HCT116 (cell line): ENCODE measurements at regions not wholly inside any gene's neighbourhood (a gene's known extent, or its start where the extent isn't known, plus 50 kb on each side); places are given as distances from the start of the nearest gene placed in this dataset.

Experiments used
- CTCF ChIP-seq, 3 experiments: fragments of 200-600 bp in 1 of 3; sonication (generic) in 1 of 3; IDR thresholded peaks in 2 of 3; conservative IDR thresholded peaks in 1 of 3; 2 replicates each; pipeline ENCODE4 v1.5.1; 2012 to 2017; ENCODE audit warnings: low read depth in 2 of 3, low read length in 2 of 3, antibody characterized with exemption in 1 of 3, borderline replicate concordance in 1 of 3, control low read depth in 1 of 3, mild to moderate bottlenecking in 1 of 3, mixed read lengths in 1 of 3, mixed run types in 1 of 3, moderate library complexity in 1 of 3; ENCODE audit not compliant: insufficient read depth in 1 of 3
- JUND ChIP-seq: IDR thresholded peaks from 2 replicates; pipeline ENCODE4 v1.6.1; 2012
- MAX ChIP-seq: IDR thresholded peaks from 2 replicates; pipeline ENCODE4 v1.6.1; 2012
- POLR2AphosphoS5 ChIP-seq: IDR thresholded peaks from 2 replicates; pipeline ENCODE4 v1.6.1; 2011; ENCODE audit warnings: mild to moderate bottlenecking, low read depth, low read length, moderate library complexity
- TCF7L2 ChIP-seq: IDR thresholded peaks from 2 replicates; pipeline ENCODE4 v1.7.0; 2011; ENCODE audit warnings: borderline replicate concordance, inconsistent platforms; ENCODE audit not compliant: insufficient read depth, insufficient read length; ENCODE audit errors: extremely low read depth
- YY1 ChIP-seq: IDR thresholded peaks from 2 replicates; pipeline ENCODE4 v1.6.1; 2011; ENCODE audit warnings: low read length, low read depth, moderate library complexity, mild to moderate bottlenecking; ENCODE audit not compliant: insufficient replicate concordance; ENCODE audit errors: extremely low read depth

- no peak for TF ChIP-seq CTCF (IDR thresholded peaks at IDR 0.05 in 2 of 3, conservative IDR thresholded peaks at IDR 0.05 in 1 of 3; ENCODE audit: borderline replicate concordance in 1 of 3, insufficient read depth in 1 of 3, low read depth in 2 of 3, low read length in 2 of 3)
- no peak for TF ChIP-seq MAX
- no peak for TF ChIP-seq POLR2AphosphoS5
- TF ChIP-seq TCF7L2, result no peak
- TF ChIP-seq YY1, result no peak
- no peak for TF ChIP-seq JUND
Measured at GRCh38 chr5:133665571-133665970, 53.2 kb upstream of the FSTL4 start.
